Neuronal stem cell (in vitro differentiated cells): ENCODE measurements at regions not wholly inside any gene's neighbourhood (a gene's known extent, or its start where the extent isn't known, plus 50 kb on each side); places are given as distances from the start of the nearest gene placed in this dataset.
"Not testable (repeated sequence)": the region's sequence is repeated elsewhere in the genome, so short reads cannot be mapped to it uniquely, and the experiment has no call there.

Source experiments
- DNase-seq: peaks from one replicate; pipeline ENCODE4 v3.0.0-alpha.2; 2013; ENCODE audit warnings: low spot score
- H2AFZ ChIP-seq: one replicate; pipeline ENCODE4 v1.6.1; 2013; ENCODE audit warnings: mild to moderate bottlenecking, low read length, inconsistent platforms
- H2AK5ac ChIP-seq: 2 replicates; pipeline ENCODE4 v1.6.1; 2013; ENCODE audit warnings: low read depth, mild to moderate bottlenecking, inconsistent platforms, low read length, moderate library complexity, mixed read lengths
- H2BK120ac ChIP-seq: 2 replicates; pipeline ENCODE4 v1.6.1; 2013; ENCODE audit warnings: low read depth, mild to moderate bottlenecking, inconsistent platforms, low read length, moderate library complexity, mixed read lengths
- H2BK12ac ChIP-seq: one replicate; pipeline ENCODE4 v1.6.1; 2013; ENCODE audit warnings: low read length, inconsistent platforms
- H2BK15ac ChIP-seq: 2 replicates; pipeline ENCODE4 v1.6.1; 2013; ENCODE audit warnings: mild to moderate bottlenecking, low read length, inconsistent platforms, mixed read lengths
- H2BK5ac ChIP-seq: one replicate; pipeline ENCODE4 v1.6.1; 2013; ENCODE audit warnings: inconsistent platforms, mild to moderate bottlenecking, low read length, moderate library complexity
- H3K14ac ChIP-seq: one replicate; pipeline ENCODE4 v1.6.1; 2013; ENCODE audit warnings: low read length, inconsistent platforms
- H3K18ac ChIP-seq: 2 replicates; pipeline ENCODE4 v1.6.1; 2013; ENCODE audit warnings: low read length, inconsistent platforms
- H3K23ac ChIP-seq: 2 replicates; pipeline ENCODE4 v1.6.1; 2013; ENCODE audit warnings: low read depth, mild to moderate bottlenecking, mixed read lengths, low read length, inconsistent platforms; ENCODE audit not compliant: poor library complexity
- H3K27ac ChIP-seq: replicated peaks from 3 replicates; pipeline ENCODE4 v1.5.1; 2013; ENCODE audit warnings: low read length, inconsistent platforms
- H3K27me3 ChIP-seq, 3 experiments: 2 replicates each; pipeline ENCODE4 v1.6.1; 2013; ENCODE audit warnings: low read length in 3 of 3, mild to moderate bottlenecking in 2 of 3, inconsistent platforms in 1 of 3, low read depth in 1 of 3, mixed read lengths in 1 of 3, moderate library complexity in 1 of 3; ENCODE audit not compliant: control insufficient read depth in 3 of 3, insufficient read depth in 3 of 3
- H3K36me3 ChIP-seq, 2 donors: replicated peaks in 1 of 2; 2 replicates each; pipeline ENCODE4 v1.6.1; 2013; ENCODE audit warnings: low read length in 2 of 2; ENCODE audit not compliant: control insufficient read depth in 2 of 2, insufficient read depth in 2 of 2
- H3K4ac ChIP-seq: 2 replicates; pipeline ENCODE4 v1.6.1; 2013; ENCODE audit warnings: inconsistent platforms, mild to moderate bottlenecking, low read length, moderate library complexity
- H3K4me1 ChIP-seq, 2 donors: 1 replicate in 1 of 2; 2 replicates in 1 of 2; pipeline ENCODE4 v1.6.1; 2013; ENCODE audit warnings: low read length in 2 of 2, low read depth in 1 of 2; ENCODE audit not compliant: control insufficient read depth in 2 of 2, insufficient read depth in 1 of 2
- H3K4me2 ChIP-seq: one replicate; pipeline ENCODE4 v1.6.1; 2013; ENCODE audit warnings: mild to moderate bottlenecking, low read length, inconsistent platforms; ENCODE audit not compliant: insufficient read depth, poor library complexity, severe bottlenecking
- H3K4me3 ChIP-seq, 2 donors: 2 replicates each; pipeline ENCODE4 v1.5.1; 2013; ENCODE audit warnings: low read length in 2 of 2, mild to moderate bottlenecking in 2 of 2, inconsistent platforms in 1 of 2, moderate library complexity in 1 of 2
- H3K79me1 ChIP-seq: one replicate; pipeline ENCODE4 v1.6.1; 2013; ENCODE audit warnings: low read depth, mild to moderate bottlenecking, inconsistent platforms, low read length, moderate library complexity
- H3K9ac ChIP-seq: one replicate; pipeline ENCODE4 v1.6.1; 2013; ENCODE audit warnings: mild to moderate bottlenecking, low read depth, low read length, inconsistent platforms; ENCODE audit not compliant: poor library complexity
- H3K9me3 ChIP-seq, 2 donors: replicated peaks in 1 of 2; 2 replicates each; pipeline versions ENCODE3 to v1.6.1; 2013; ENCODE audit warnings: low read length in 2 of 2, mild to moderate bottlenecking in 2 of 2, inconsistent platforms in 1 of 2, low read depth in 1 of 2, mixed read lengths in 1 of 2, moderate library complexity in 1 of 2; ENCODE audit not compliant: control insufficient read depth in 2 of 2, insufficient read depth in 1 of 2
- H4K8ac ChIP-seq: one replicate; pipeline ENCODE4 v1.6.1; 2013; ENCODE audit warnings: low read depth, mild to moderate bottlenecking, inconsistent platforms, low read length, moderate library complexity
- H4K91ac ChIP-seq: one replicate; pipeline ENCODE4 v1.6.1; 2013; ENCODE audit warnings: low read length, low read depth, mild to moderate bottlenecking, inconsistent platforms; ENCODE audit not compliant: poor library complexity
- WGBS, 2 donors: extraction: QIAGEN DNeasy Blood & Tissue Kit; methylation state at CpG; one replicate each; pipeline ENCODE4 v1.1.7; 2013; ENCODE audit warnings: missing lambda C conversion rate in 2 of 2, mixed read lengths in 1 of 2; ENCODE audit not compliant: insufficient read length in 2 of 2, insufficient replicate concordance in 1 of 2; ENCODE audit errors: extremely low coverage in 2 of 2; 5-methylcytosine and 5-hydroxymethylcytosine counted together

DNA sequence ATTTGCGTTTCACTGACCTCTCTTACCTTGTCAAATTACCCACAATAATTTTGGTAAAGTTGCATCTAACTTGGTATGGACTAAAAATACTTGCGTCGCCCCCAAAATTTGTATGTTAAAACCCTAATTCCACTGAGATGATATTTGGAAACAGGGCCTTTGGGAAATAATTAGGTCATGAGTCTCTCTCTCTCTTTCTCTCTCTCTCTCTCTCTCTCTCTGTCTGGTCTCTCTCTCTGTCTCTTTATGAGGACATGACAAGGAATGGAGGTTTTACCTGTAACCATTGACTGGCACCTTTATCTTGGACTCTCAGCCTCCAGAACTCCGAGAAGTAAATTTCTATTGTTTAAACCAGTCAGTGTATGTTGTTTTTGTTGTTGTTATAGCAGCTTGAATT is 111.5 kb upstream of the BDP1 start:
- not testable (repeated sequence) for H2BK5ac ChIP-seq, H3K14ac ChIP-seq, H3K79me1 ChIP-seq, H2BK120ac ChIP-seq, H2AFZ ChIP-seq, H3K27me3 ChIP-seq, H4K91ac ChIP-seq, H3K4me3 ChIP-seq, H3K4me2 ChIP-seq, H3K23ac ChIP-seq, H3K4me1 ChIP-seq, H3K4ac ChIP-seq, DNase-seq, H3K36me3 ChIP-seq, H2BK12ac ChIP-seq, H3K27ac ChIP-seq, H4K8ac ChIP-seq, H2BK15ac ChIP-seq, H3K18ac ChIP-seq, H3K9me3 ChIP-seq, H2AK5ac ChIP-seq, H3K9ac ChIP-seq
- no CpG with 5 or more reads among the region's 4 CpGs for WGBS, 2 donors

GRCh38 chr5:71372601-71373000 is 82.8 kb upstream of the BDP1 start:
- not testable (repeated sequence) for H3K9ac ChIP-seq, H3K27me3 ChIP-seq, H3K14ac ChIP-seq, H2AK5ac ChIP-seq, H2BK12ac ChIP-seq, H2AFZ ChIP-seq, H4K8ac ChIP-seq, H3K4me1 ChIP-seq, H3K27ac ChIP-seq, H2BK15ac ChIP-seq, DNase-seq, H4K91ac ChIP-seq, H3K79me1 ChIP-seq, H3K18ac ChIP-seq, H3K36me3 ChIP-seq, H2BK5ac ChIP-seq, H3K23ac ChIP-seq, H3K4ac ChIP-seq, H3K4me3 ChIP-seq, H3K9me3 ChIP-seq, H2BK120ac ChIP-seq, H3K4me2 ChIP-seq
- no CpG with 5 or more reads among the region's 6 CpGs for WGBS, 2 donors

GRCh38 chr5:71373054-71373734 is 82.3 kb upstream of the BDP1 start:
- not testable (repeated sequence) for H3K14ac ChIP-seq, H4K91ac ChIP-seq, H3K18ac ChIP-seq, H3K4me3 ChIP-seq, H4K8ac ChIP-seq, H2BK5ac ChIP-seq, H3K4me2 ChIP-seq, DNase-seq, H3K27ac ChIP-seq, H3K4me1 ChIP-seq, H3K79me1 ChIP-seq, H2AK5ac ChIP-seq, H2BK15ac ChIP-seq, H3K27me3 ChIP-seq, H3K36me3 ChIP-seq, H3K9me3 ChIP-seq, H3K23ac ChIP-seq, H2AFZ ChIP-seq, H3K9ac ChIP-seq, H2BK12ac ChIP-seq, H2BK120ac ChIP-seq, H3K4ac ChIP-seq
- WGBS, 2 donors = no CpG with 5 or more reads among the region's 9 CpGs

DNA sequence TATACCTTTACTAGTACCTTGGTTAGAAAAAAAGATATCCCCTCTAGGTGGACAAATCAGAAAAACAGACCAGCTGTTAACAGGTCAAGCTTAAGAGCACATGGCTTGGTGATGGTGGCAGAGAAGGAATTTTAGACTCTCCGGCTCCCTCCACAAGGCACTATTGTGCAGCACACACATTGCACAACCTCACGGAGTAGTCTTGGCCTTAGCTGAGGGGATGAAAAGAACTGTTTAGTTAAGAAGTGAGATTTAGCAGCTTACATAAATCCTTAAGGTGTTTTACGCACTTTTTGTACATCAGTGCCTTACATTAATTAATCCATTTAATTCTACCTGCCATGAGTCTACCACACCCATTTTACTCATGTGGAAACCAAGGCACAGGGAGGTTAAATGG is 71.2 kb upstream of the BDP1 start:
- not testable (repeated sequence) for H2AFZ ChIP-seq, H3K18ac ChIP-seq, H3K9me3 ChIP-seq, H2BK15ac ChIP-seq, H3K79me1 ChIP-seq, H3K23ac ChIP-seq, H3K4ac ChIP-seq, H4K91ac ChIP-seq, H3K4me1 ChIP-seq, H3K9ac ChIP-seq, H3K14ac ChIP-seq, DNase-seq, H2AK5ac ChIP-seq, H3K36me3 ChIP-seq, H3K27me3 ChIP-seq, H2BK12ac ChIP-seq, H3K4me3 ChIP-seq, H2BK120ac ChIP-seq, H2BK5ac ChIP-seq, H3K27ac ChIP-seq, H3K4me2 ChIP-seq, H4K8ac ChIP-seq
- WGBS, 2 donors = no CpG with 5 or more reads among the region's 3 CpGs
